ENCODE measurements at regions not wholly inside any gene's neighbourhood (a gene's known extent, or its start where the extent isn't known, plus 50 kb on each side); places are given as distances from the start of the nearest gene placed in this dataset.

GRCh38 chr3:27568393-27568792, 84.2 kb upstream of the SLC4A7 start:
- Histone ChIP-seq H3K27me3 (ENCODE audit: insufficient read depth, low read length, poor library complexity, severe bottlenecking) (no peaks in the 10 kb centered on the region), H3F3A (ENCODE audit: low read depth) (no peaks in the 10 kb centered on the region), H3K9me2 (replicated peaks; ENCODE audit: low read depth, low read length) (no peaks in the 10 kb centered on the region), H2AFZ (ENCODE audit: low read length) (no peak overlapping the region), H3K4me3 (ENCODE audit: low read length, poor library complexity, severe bottlenecking) (no peak overlapping the region), H3K4me2 (ENCODE audit: low read depth, low read length, poor library complexity, severe bottlenecking) (no peak overlapping the region), H3K9ac (ENCODE audit: low read depth, low read length, poor library complexity, severe bottlenecking) (no peak overlapping the region), H3K36me3 (ENCODE audit: insufficient read depth, low read length) (no peaks in the 10 kb centered on the region), H3K9me3 (ENCODE audit: insufficient read depth, low read depth, low read length) (no peaks in the 10 kb centered on the region), H3K4me1 (ENCODE audit: insufficient read depth, low read length, poor library complexity, severe bottlenecking) (no peaks in the 10 kb centered on the region), H3K79me2 (ENCODE audit: insufficient read depth, low read length) (no peaks in the 10 kb centered on the region), H4K20me1 (ENCODE audit: insufficient read depth, low read length, poor library complexity, severe bottlenecking) (no peaks in the 10 kb centered on the region)
- TF ChIP-seq CTCF (conservative IDR thresholded peaks at IDR 0.05; ENCODE audit: low read length) (no peak), EZH2phosphoT487 (IDR thresholded peaks at IDR 0.05; ENCODE audit: borderline replicate concordance) (no peak)

- Histone ChIP-seq H2AFZ (ENCODE audit: low read length) (no peak overlapping the region), H3K27me3 (ENCODE audit: insufficient read depth, low read length, poor library complexity, severe bottlenecking) (no peaks in the 10 kb centered on the region), H3K4me1 (ENCODE audit: insufficient read depth, low read length, poor library complexity, severe bottlenecking) (no peaks in the 10 kb centered on the region), H3K9ac (ENCODE audit: low read depth, low read length, poor library complexity, severe bottlenecking) (no peak overlapping the region), H3K79me2 (ENCODE audit: insufficient read depth, low read length) (no peaks in the 10 kb centered on the region), H3K9me3 (ENCODE audit: insufficient read depth, low read depth, low read length) (no peaks in the 10 kb centered on the region), H4K20me1 (ENCODE audit: insufficient read depth, low read length, poor library complexity, severe bottlenecking) (no peaks in the 10 kb centered on the region), H3K9me2 (replicated peaks; ENCODE audit: low read depth, low read length) (no peaks in the 10 kb centered on the region), H3F3A (ENCODE audit: low read depth) (no peaks in the 10 kb centered on the region), H3K36me3 (ENCODE audit: insufficient read depth, low read length) (no peaks in the 10 kb centered on the region), H3K4me2 (ENCODE audit: low read depth, low read length, poor library complexity, severe bottlenecking) (no peak overlapping the region), H3K4me3 (ENCODE audit: low read length, poor library complexity, severe bottlenecking) (no peak overlapping the region)
- no peak for TF ChIP-seq EZH2phosphoT487 (IDR thresholded peaks at IDR 0.05; ENCODE audit: borderline replicate concordance)
- TF ChIP-seq CTCF (conservative IDR thresholded peaks at IDR 0.05; ENCODE audit: low read length), result no peak
Observed at GRCh38 chr3:27567251-27567650, 83.1 kb upstream of the SLC4A7 start.

GRCh38 chr3:27565201-27565852, 81.1 kb upstream of the SLC4A7 start:
- H3K36me3 ChIP-seq (ENCODE audit: insufficient read depth, low read length), result no peaks in the 10 kb centered on the region
- H3K4me2 ChIP-seq (ENCODE audit: low read depth, low read length, poor library complexity, severe bottlenecking), result no peak overlapping the region
- no peak overlapping the region for H2AFZ ChIP-seq (ENCODE audit: low read length)
- TF ChIP-seq EZH2phosphoT487 (IDR thresholded peaks at IDR 0.05; ENCODE audit: borderline replicate concordance) (no peak), CTCF (conservative IDR thresholded peaks at IDR 0.05; ENCODE audit: low read length) (no peak)
- H3K9me2 ChIP-seq (replicated peaks; ENCODE audit: low read depth, low read length), result no peaks in the 10 kb centered on the region
- no peaks in the 10 kb centered on the region for H3F3A ChIP-seq (ENCODE audit: low read depth)
- no peaks in the 10 kb centered on the region for H3K9me3 ChIP-seq (ENCODE audit: insufficient read depth, low read depth, low read length)
- no peaks in the 10 kb centered on the region for H4K20me1 ChIP-seq (ENCODE audit: insufficient read depth, low read length, poor library complexity, severe bottlenecking)
- H3K79me2 ChIP-seq (ENCODE audit: insufficient read depth, low read length), result no peaks in the 10 kb centered on the region
- no peaks in the 10 kb centered on the region for H3K27me3 ChIP-seq (ENCODE audit: insufficient read depth, low read length, poor library complexity, severe bottlenecking)
- no peak overlapping the region for H3K4me3 ChIP-seq (ENCODE audit: low read length, poor library complexity, severe bottlenecking)
- no peaks in the 10 kb centered on the region for H3K4me1 ChIP-seq (ENCODE audit: insufficient read depth, low read length, poor library complexity, severe bottlenecking)
- H3K9ac ChIP-seq (ENCODE audit: low read depth, low read length, poor library complexity, severe bottlenecking), result no peak overlapping the region
